Esophagus muscularis mucosa (tissue), 4 donors: ENCODE measurements at regions not wholly inside any gene's neighbourhood (a gene's known extent, or its start where the extent isn't known, plus 50 kb on each side); places are given as distances from the start of the nearest gene placed in this dataset.

Experiments used
- CTCF ChIP-seq, 3 experiments: fragments of 200-600 bp in 2 of 3; fragments of 450-650 bp in 1 of 3; sonication (generic) in 2 of 3; IDR thresholded peaks; one replicate each; pipeline ENCODE4 v1.5.1; 2017 to 2019; ENCODE audit warnings: antibody characterized with exemption in 3 of 3, mild to moderate bottlenecking in 2 of 3, moderate library complexity in 1 of 3
- EP300 ChIP-seq: sonication (generic); formaldehyde crosslinking; IDR thresholded peaks from one replicate; pipeline ENCODE4 v1.6.1; 2017; ENCODE audit warnings: antibody characterized with exemption
- POLR2A ChIP-seq: fragments of 450-650 bp; IDR thresholded peaks from one replicate; pipeline ENCODE4 v1.6.1; 2017; ENCODE audit warnings: antibody characterized with exemption, moderate library complexity, mild to moderate bottlenecking, low read depth
- POLR2AphosphoS5 ChIP-seq, 2 donors: sonication (generic); formaldehyde crosslinking; IDR thresholded peaks; one replicate each; pipeline ENCODE4 v1.6.1; 2017; ENCODE audit warnings: antibody characterized with exemption in 2 of 2

DNA sequence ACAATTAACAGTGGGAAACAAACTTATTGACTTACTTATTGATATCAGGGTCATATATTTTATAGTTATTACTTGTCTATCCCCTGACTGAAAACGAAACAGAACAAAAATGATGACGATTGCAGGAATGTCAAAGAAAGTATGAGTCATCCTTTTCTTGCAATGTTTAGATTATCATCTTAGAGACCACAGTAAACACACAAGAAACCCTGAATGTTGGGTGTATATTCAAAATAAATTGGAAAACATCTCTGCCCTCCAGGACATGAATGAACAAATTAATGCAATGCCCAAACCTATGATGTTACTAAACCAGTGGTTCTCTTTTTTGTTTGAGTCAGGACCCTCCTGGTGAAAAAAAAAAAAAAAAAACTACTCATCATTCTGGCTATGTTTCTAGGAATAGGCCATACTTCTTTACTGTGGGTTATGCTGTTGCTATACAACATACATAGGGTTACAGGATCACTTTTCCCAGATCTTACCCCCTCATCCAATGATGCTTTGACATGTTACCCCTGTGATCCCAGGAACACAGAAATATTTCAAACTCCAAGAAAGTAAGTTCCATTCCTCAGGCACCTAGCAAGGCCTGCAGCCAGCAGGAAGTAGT lies 623.4 kb upstream of the IGFBP3 start:
- TF ChIP-seq CTCF (IDR thresholded peaks at IDR 0.05) (no peak), POLR2A (no peak), POLR2AphosphoS5 (IDR thresholded peaks at IDR 0.05) (no peak), EP300 (no peak)
